ENCODE measurements at regions not wholly inside any gene's neighbourhood (a gene's known extent, or its start where the extent isn't known, plus 50 kb on each side); places are given as distances from the start of the nearest gene placed in this dataset.

DNA sequence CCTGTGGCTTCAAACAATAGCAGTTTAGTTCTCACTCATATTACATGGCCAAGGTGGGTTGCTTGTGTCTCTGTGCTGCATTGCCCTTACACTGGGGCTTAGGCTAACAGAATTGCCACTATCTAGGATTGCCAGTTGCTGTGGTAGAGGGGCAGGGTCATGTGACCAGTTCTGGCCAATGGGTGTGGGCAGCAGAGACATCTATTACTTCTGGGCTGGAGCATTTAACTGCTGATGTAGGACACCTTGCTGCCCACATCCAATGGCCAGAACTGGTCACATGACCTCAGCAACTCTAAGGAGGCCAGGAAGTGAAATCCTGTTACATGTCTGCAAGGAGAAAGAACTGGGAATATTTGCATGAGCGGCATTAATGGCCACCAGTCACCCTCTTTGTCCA, 199.3 kb downstream of the C9orf152 start:
- Histone ChIP-seq H3K9me3 (replicated peaks; ENCODE audit: control insufficient read depth, insufficient read depth, low read length) (no peaks in the 10 kb centered on the region), H3K27me3 (ENCODE audit: control insufficient read depth in 2 of 2, insufficient read depth in 2 of 2, low read length in 2 of 2) (no peaks in the 10 kb centered on the region), H3K36me3 (ENCODE audit: control insufficient read depth in 2 of 2, extremely low read depth in 1 of 2, insufficient read depth in 2 of 2, low read length in 2 of 2) (no peaks in the 10 kb centered on the region), H3K9me1 (replicated peaks; ENCODE audit: control insufficient read depth, extremely low read depth, insufficient read depth, low read length) (no peaks in the 10 kb centered on the region), H3K9ac (replicated peaks; ENCODE audit: extremely low read depth, insufficient read depth, low read length) (no peak overlapping the region), H2AFZ (ENCODE audit: low read depth, low read length) (no peak overlapping the region), H4K20me1 (replicated peaks; ENCODE audit: control insufficient read depth, extremely low read depth, insufficient read depth, low read length) (no peaks in the 10 kb centered on the region), H3K4me3 (replicated peaks in 1 of 3; ENCODE audit: insufficient read depth in 1 of 3, low read depth in 1 of 3, low read length in 3 of 3) (no peak overlapping the region), H3K79me2 (ENCODE audit: control insufficient read depth, insufficient read depth, low read length) (no peaks in the 10 kb centered on the region), H3K4me1 (ENCODE audit: control insufficient read depth, extremely low read depth, insufficient read depth, low read length) (no peaks in the 10 kb centered on the region), H3K4me2 (ENCODE audit: insufficient read depth, low read length) (no peak overlapping the region), H3K27ac (ENCODE audit: insufficient read depth, low read depth, low read length) (no peak overlapping the region)
- TF ChIP-seq, protein P1, sequence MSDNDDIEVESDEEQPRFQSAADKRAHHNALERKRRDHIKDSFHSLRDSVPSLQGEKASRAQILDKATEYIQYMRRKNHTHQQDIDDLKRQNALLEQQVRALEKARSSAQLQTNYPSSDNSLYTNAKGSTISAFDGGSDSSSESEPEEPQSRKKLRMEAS (IDR thresholded peaks at IDR 0.05; ENCODE audit: insufficient read depth, insufficient read length): no peak
- no peak for TF ChIP-seq JUN (IDR thresholded peaks at IDR 0.05; ENCODE audit: borderline replicate concordance, insufficient read depth, insufficient read length, low read depth)
- no peak for TF ChIP-seq POLR2AphosphoS5 (IDR thresholded peaks at IDR 0.05; ENCODE audit: insufficient read depth, low read depth, low read length)
- no peak for TF ChIP-seq FOS (IDR thresholded peaks at IDR 0.05; ENCODE audit: borderline replicate concordance, insufficient read depth, low read length)
- no peak for TF ChIP-seq POLR2A (IDR thresholded peaks at IDR 0.05; ENCODE audit: low read depth, low read length)
- TF ChIP-seq MYC (IDR thresholded peaks at IDR 0.05; ENCODE audit: low read depth, low read length): no peak
- TF ChIP-seq, protein P2, sequence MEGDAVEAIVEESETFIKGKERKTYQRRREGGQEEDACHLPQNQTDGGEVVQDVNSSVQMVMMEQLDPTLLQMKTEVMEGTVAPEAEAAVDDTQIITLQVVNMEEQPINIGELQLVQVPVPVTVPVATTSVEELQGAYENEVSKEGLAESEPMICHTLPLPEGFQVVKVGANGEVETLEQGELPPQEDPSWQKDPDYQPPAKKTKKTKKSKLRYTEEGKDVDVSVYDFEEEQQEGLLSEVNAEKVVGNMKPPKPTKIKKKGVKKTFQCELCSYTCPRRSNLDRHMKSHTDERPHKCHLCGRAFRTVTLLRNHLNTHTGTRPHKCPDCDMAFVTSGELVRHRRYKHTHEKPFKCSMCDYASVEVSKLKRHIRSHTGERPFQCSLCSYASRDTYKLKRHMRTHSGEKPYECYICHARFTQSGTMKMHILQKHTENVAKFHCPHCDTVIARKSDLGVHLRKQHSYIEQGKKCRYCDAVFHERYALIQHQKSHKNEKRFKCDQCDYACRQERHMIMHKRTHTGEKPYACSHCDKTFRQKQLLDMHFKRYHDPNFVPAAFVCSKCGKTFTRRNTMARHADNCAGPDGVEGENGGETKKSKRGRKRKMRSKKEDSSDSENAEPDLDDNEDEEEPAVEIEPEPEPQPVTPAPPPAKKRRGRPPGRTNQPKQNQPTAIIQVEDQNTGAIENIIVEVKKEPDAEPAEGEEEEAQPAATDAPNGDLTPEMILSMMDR (IDR thresholded peaks at IDR 0.05; ENCODE audit: extremely low read depth in 1 of 2, insufficient read depth in 1 of 2, low read depth in 1 of 2, low read length in 2 of 2): no peak
- TF ChIP-seq EZH2 (IDR thresholded peaks at IDR 0.05; ENCODE audit: borderline replicate concordance, low read depth, low read length, severe bottlenecking): no peak
- no peak for TF ChIP-seq GATA2 (IDR thresholded peaks at IDR 0.05; ENCODE audit: insufficient read depth, insufficient read length, low read depth, low read length)
- FAIRE-seq (no peak), DNase-seq (ENCODE audit: low read depth, low spot score) (no peak)
- no TSS peak for BruUV-seq (replicated peaks)
- ChIA-PET CTCF (no interaction called here), POLR2A (no interaction called here)
- dilution Hi-C loops (cut with MboI; ENCODE audit: extremely low pct_ligation_motif_present, low sequenced_read_pairs): no loop called here
- intact Hi-C loops (cut with micrococcal nuclease): no loop called here

All from endothelial cell of umbilical vein (primary cell).